Ascending aorta (tissue), 2 donors: ENCODE measurements at regions not wholly inside any gene's neighbourhood (a gene's known extent, or its start where the extent isn't known, plus 50 kb on each side); places are given as distances from the start of the nearest gene placed in this dataset.

Source experiments
- DNase-seq, 2 donors: peaks; one replicate each; pipeline ENCODE4 v3.0.0-alpha.2; 2019; ENCODE audit warnings: low spot score in 2 of 2
- H3K27ac ChIP-seq, 2 donors: fragments of 200-600 bp; sonication (generic); one replicate each; pipeline ENCODE4 v1.5.1; 2016 to 2017; ENCODE audit warnings: mild to moderate bottlenecking in 1 of 2
- H3K27me3 ChIP-seq: fragments of 200-600 bp; sonication (generic); one replicate; pipeline ENCODE4 v1.5.1; 2017
- H3K36me3 ChIP-seq, 2 donors: fragments of 200-600 bp; sonication (generic); one replicate each; pipeline ENCODE4 v1.5.1; 2016
- H3K4me1 ChIP-seq, 2 donors: fragments of 200-600 bp; sonication (generic); one replicate each; pipeline ENCODE4 v1.5.1; 2016 to 2017; ENCODE audit warnings: mild to moderate bottlenecking in 1 of 2
- H3K4me3 ChIP-seq, 2 donors: fragments of 200-600 bp; sonication (generic); one replicate each; pipeline ENCODE4 v1.5.1; 2016 to 2017; ENCODE audit warnings: mild to moderate bottlenecking in 1 of 2
- H3K9me3 ChIP-seq, 2 donors: fragments of 200-600 bp; sonication (generic); one replicate each; pipeline ENCODE4 v1.5.1; 2016
- CTCF ChIP-seq, 3 experiments: fragments of 200-600 bp in 2 of 3; fragments of 450-650 bp in 1 of 3; sonication (generic) in 2 of 3; IDR thresholded peaks; one replicate each; pipeline ENCODE4 v1.5.1; 2016 to 2019; ENCODE audit warnings: antibody characterized with exemption in 3 of 3, mild to moderate bottlenecking in 1 of 3, moderate library complexity in 1 of 3
- intact Hi-C: fragments of 100-400 bp; cut with DNase I; formaldehyde crosslinking; loops from one replicate; pipeline ENCODE4 v1.15.1; 2023

GRCh38 chr1:115454837-115455511, 116.9 kb upstream of the NGF start:
- intact Hi-C loops: no loop called here
- no peaks in the 10 kb centered on the region for H3K36me3 ChIP-seq
- no peak for TF ChIP-seq CTCF (IDR thresholded peaks at IDR 0.05)
- DNase-seq: no peak
- H3K9me3 ChIP-seq: no peaks in the 10 kb centered on the region
- H3K4me3 ChIP-seq: no peak overlapping the region
- no peaks in the 10 kb centered on the region for H3K27me3 ChIP-seq
- H3K4me1 ChIP-seq: no peaks in the 10 kb centered on the region
- H3K27ac ChIP-seq: no peak overlapping the region

GRCh38 chr1:115453666-115454065, 115.6 kb upstream of the NGF start:
- intact Hi-C loops: no loop called here
- no peak for TF ChIP-seq CTCF (IDR thresholded peaks at IDR 0.05)
- H3K27me3 ChIP-seq: no peaks in the 10 kb centered on the region

GRCh38 chr1:115452600-115453329, 114.7 kb upstream of the NGF start:
- Histone ChIP-seq H3K9me3 (no peaks in the 10 kb centered on the region), H3K27me3 (no peaks in the 10 kb centered on the region), H3K27ac (no peak overlapping the region), H3K4me3 (no peak overlapping the region), H3K36me3 (no peaks in the 10 kb centered on the region), H3K4me1 (no peaks in the 10 kb centered on the region)
- DNase-seq: no peak
- intact Hi-C loops: no loop called here
- no peak for TF ChIP-seq CTCF (IDR thresholded peaks at IDR 0.05)

More at GRCh38 chr1:115453666-115454065, 115.6 kb upstream of the NGF start:
- H3K4me1 ChIP-seq: no peaks in the 10 kb centered on the region
- no peak overlapping the region for H3K27ac ChIP-seq
- H3K36me3 ChIP-seq: no peaks in the 10 kb centered on the region
- no peaks in the 10 kb centered on the region for H3K9me3 ChIP-seq
- no peak for DNase-seq
- no peak overlapping the region for H3K4me3 ChIP-seq

GRCh38 chr1:115450501-115451040, 112.5 kb upstream of the NGF start:
- H3K27me3 ChIP-seq: no peaks in the 10 kb centered on the region
- H3K27ac ChIP-seq: no peak overlapping the region
- H3K36me3 ChIP-seq: no peaks in the 10 kb centered on the region
- no peaks in the 10 kb centered on the region for H3K9me3 ChIP-seq
- TF ChIP-seq CTCF (IDR thresholded peaks at IDR 0.05): no peak
- no peak for DNase-seq
- H3K4me1 ChIP-seq: no peaks in the 10 kb centered on the region
- intact Hi-C loops: no loop called here
- H3K4me3 ChIP-seq: no peak overlapping the region

- Histone ChIP-seq H3K36me3 (no peaks in the 10 kb centered on the region), H3K4me1 (no peaks in the 10 kb centered on the region), H3K27me3 (no peaks in the 10 kb centered on the region), H3K4me3 (no peak overlapping the region), H3K27ac (no peak overlapping the region), H3K9me3 (no peaks in the 10 kb centered on the region)
- no peak for DNase-seq
- intact Hi-C loops: no loop called here
- no peak for TF ChIP-seq CTCF (IDR thresholded peaks at IDR 0.05)
Measured at GRCh38 chr1:115448282-115449044, 110.4 kb upstream of the NGF start.
